Ovary (tissue), 3 donors: ENCODE measurements at regions not wholly inside any gene's neighbourhood (a gene's known extent, or its start where the extent isn't known, plus 50 kb on each side); places are given as distances from the start of the nearest gene placed in this dataset.

Source experiments
- CTCF ChIP-seq, 3 donors: fragments of 450-650 bp in 2 of 3; fragments of 200-600 bp in 1 of 3; IDR thresholded peaks; one replicate each; pipeline versions ENCODE4 v1.5.1 to v1.8.0; 2016 to 2022; ENCODE audit warnings: antibody characterized with exemption in 3 of 3, mild to moderate bottlenecking in 1 of 3
- EP300 ChIP-seq: sonication (generic); formaldehyde crosslinking; IDR thresholded peaks from one replicate; pipeline ENCODE4 v1.6.1; 2017; ENCODE audit warnings: antibody characterized with exemption
- donor health status: DM: no; HTN: no; CAD: no.

GRCh38 chr12:124080649-124081048, 107.6 kb downstream of the ZNF664 start:
- no peak for TF ChIP-seq CTCF (IDR thresholded peaks at IDR 0.05)
- TF ChIP-seq EP300, result no peak
